ENCODE measurements at regions not wholly inside any gene's neighbourhood (a gene's known extent, or its start where the extent isn't known, plus 50 kb on each side); places are given as distances from the start of the nearest gene placed in this dataset.

GRCh38 chr9:1421436-1421835, 371.3 kb downstream of the DMRT2 start:
- RAD21 ChIA-PET (ENCODE audit: low non-redundant PET in 1 of 2, low total read pairs in 2 of 2, uncharacterized antibody in 2 of 2, unreplicated experiment in 2 of 2): no interaction called here
- CTCF ChIA-PET: no interaction called here
- Histone ChIP-seq H2AFZ (ENCODE audit: low read depth, low read length, poor library complexity, severe bottlenecking) (no peak overlapping the region), H3K9me2 (ENCODE audit: insufficient read depth) (no peaks in the 10 kb centered on the region), H3K36me3 (ENCODE audit: control insufficient read depth in 1 of 2, insufficient read depth in 2 of 2, low read length in 2 of 2) (no peaks in the 10 kb centered on the region), H3K9ac (ENCODE audit: low read length) (no peak overlapping the region), H4K20me1 (ENCODE audit: insufficient read depth) (no peaks in the 10 kb centered on the region), H3K4me2 (ENCODE audit: low read length) (no peak overlapping the region), H3K27ac (ENCODE audit: low read depth, low read length) (no peak overlapping the region), H3K79me2 (ENCODE audit: insufficient read depth, low read length) (no peaks in the 10 kb centered on the region), H3K27me3 (ENCODE audit: insufficient read depth, low read length) (no peaks in the 10 kb centered on the region), H3K4me1 (ENCODE audit: control insufficient read depth in 1 of 2, insufficient read depth in 2 of 2, low read length in 2 of 2) (no peaks in the 10 kb centered on the region), H3K9me3 (ENCODE audit: control insufficient read depth in 1 of 2, insufficient read depth in 1 of 2, low read depth in 1 of 2, low read length in 2 of 2) (peaks cover 3 to 22% of the 10 kb centered on the region in 2 experiments; a peak in 2 of 4 replicates), H3K4me3 (replicated peaks in 1 of 2; ENCODE audit: low read depth in 1 of 2, low read length in 2 of 2) (no peak overlapping the region)
- TF ChIP-seq CTCF (IDR thresholded peaks at IDR 0.05 in 2 of 3, conservative IDR thresholded peaks at IDR 0.05 in 1 of 3; ENCODE audit: borderline replicate concordance in 1 of 3, insufficient read depth in 1 of 3, low read depth in 2 of 3, low read length in 2 of 3): no peak
- no peak for TF ChIP-seq ATF3 (IDR thresholded peaks at IDR 0.05)
- no peak for TF ChIP-seq POLR2AphosphoS5 (IDR thresholded peaks at IDR 0.05; ENCODE audit: low read depth, low read length)
- no peak for TF ChIP-seq CEBPB (IDR thresholded peaks at IDR 0.05; ENCODE audit: low read depth)
- no peak for TF ChIP-seq CBX3 (IDR thresholded peaks at IDR 0.05; ENCODE audit: low read depth)
- TF ChIP-seq ZNF274 (IDR thresholded peaks at IDR 0.05; ENCODE audit: low read depth, low read length): no peak
- TF ChIP-seq ELF1 (IDR thresholded peaks at IDR 0.05; ENCODE audit: borderline replicate concordance, low read depth): no peak
- TF ChIP-seq SRF (IDR thresholded peaks at IDR 0.05; ENCODE audit: low read depth): no peak
- POLR2A ChIA-PET: no interaction called here
- BruUV-seq (replicated peaks): no TSS peak
- DNase-seq (ENCODE audit: low read depth, low spot score) (no peak), ATAC-seq (no peak)
- intact Hi-C loops (cut with micrococcal nuclease): no loop called here

GRCh38 chr9:1427875-1428274, 377.7 kb downstream of the DMRT2 start:
- no peaks in the 10 kb centered on the region for H3K9me2 ChIP-seq (ENCODE audit: insufficient read depth)
- no peak overlapping the region for H2AFZ ChIP-seq (ENCODE audit: low read depth, low read length, poor library complexity, severe bottlenecking)
- ATAC-seq (no peak), DNase-seq (ENCODE audit: low read depth, low spot score) (no peak)
- no peaks in the 10 kb centered on the region for H3K4me1 ChIP-seq (ENCODE audit: control insufficient read depth in 1 of 2, insufficient read depth in 2 of 2, low read length in 2 of 2)
- ChIA-PET RAD21 (ENCODE audit: low non-redundant PET in 1 of 2, low total read pairs in 2 of 2, uncharacterized antibody in 2 of 2, unreplicated experiment in 2 of 2) (no interaction called here), POLR2A (no interaction called here), CTCF (no interaction called here)
- no peaks in the 10 kb centered on the region for H3K27me3 ChIP-seq (ENCODE audit: insufficient read depth, low read length)
- H3K36me3 ChIP-seq (ENCODE audit: control insufficient read depth in 1 of 2, insufficient read depth in 2 of 2, low read length in 2 of 2): no peaks in the 10 kb centered on the region
- no TSS peak for BruUV-seq (replicated peaks)
- no peak overlapping the region for H3K4me3 ChIP-seq (replicated peaks in 1 of 2; ENCODE audit: low read depth in 1 of 2, low read length in 2 of 2)
- no peak overlapping the region for H3K4me2 ChIP-seq (ENCODE audit: low read length)
- no peak overlapping the region for H3K27ac ChIP-seq (ENCODE audit: low read depth, low read length)
- H3K9me3 ChIP-seq (ENCODE audit: control insufficient read depth in 1 of 2, insufficient read depth in 1 of 2, low read depth in 1 of 2, low read length in 2 of 2): peaks cover 0 to 15% of the 10 kb centered on the region in 2 experiments; a peak in 2 of 4 replicates
- no peaks in the 10 kb centered on the region for H3K79me2 ChIP-seq (ENCODE audit: insufficient read depth, low read length)
- no peak overlapping the region for H3K9ac ChIP-seq (ENCODE audit: low read length)
- H4K20me1 ChIP-seq (ENCODE audit: insufficient read depth): no peaks in the 10 kb centered on the region
- intact Hi-C loops (cut with micrococcal nuclease): no loop called here
- TF ChIP-seq RAD21 (IDR thresholded peaks at IDR 0.05; ENCODE audit: low read depth) (no peak), SRF (IDR thresholded peaks at IDR 0.05; ENCODE audit: low read depth) (no peak), ATF3 (IDR thresholded peaks at IDR 0.05) (no peak), SP1 (IDR thresholded peaks at IDR 0.05; ENCODE audit: low read depth) (no peak), MAX (IDR thresholded peaks at IDR 0.05) (no peak), FOSL1 (IDR thresholded peaks at IDR 0.05; ENCODE audit: low read depth) (no peak), CTCF (IDR thresholded peaks at IDR 0.05 in 2 of 3, conservative IDR thresholded peaks at IDR 0.05 in 1 of 3; ENCODE audit: borderline replicate concordance in 1 of 3, insufficient read depth in 1 of 3, low read depth in 2 of 3, low read length in 2 of 3) (no peak), CBX3 (IDR thresholded peaks at IDR 0.05; ENCODE audit: low read depth) (no peak), ZNF274 (IDR thresholded peaks at IDR 0.05; ENCODE audit: low read depth, low read length) (no peak), JUND (IDR thresholded peaks at IDR 0.05) (no peak), EZH2phosphoT487 (IDR thresholded peaks at IDR 0.05; ENCODE audit: borderline replicate concordance) (no peak), ELF1 (IDR thresholded peaks at IDR 0.05; ENCODE audit: borderline replicate concordance, low read depth) (no peak), POLR2A (IDR thresholded peaks at IDR 0.05; ENCODE audit: borderline replicate concordance, extremely low read depth, insufficient read depth, insufficient read length) (no peak), CEBPB (IDR thresholded peaks at IDR 0.05; ENCODE audit: low read depth) (no peak), EZH2 (IDR thresholded peaks at IDR 0.05) (no peak)

All from HCT116 (cell line).